GM10266 (cell line): ENCODE measurements at regions not wholly inside any gene's neighbourhood (a gene's known extent, or its start where the extent isn't known, plus 50 kb on each side); places are given as distances from the start of the nearest gene placed in this dataset.

Source experiments
- DNase-seq: peaks from one replicate; pipeline ENCODE4 v3.0.0; 2012; ENCODE audit errors: extremely low spot score
- CTCF ChIP-seq: IDR thresholded peaks from 2 replicates; pipeline ENCODE4 v1.5.1; 2012; ENCODE audit warnings: mild to moderate bottlenecking, low read depth; ENCODE audit not compliant: control insufficient read depth, insufficient read depth; ENCODE audit errors: missing control alignments

- no peak for DNase-seq
Measured at GRCh38 chr1:55808263-55808662, 593.1 kb upstream of the USP24 start.

DNA sequence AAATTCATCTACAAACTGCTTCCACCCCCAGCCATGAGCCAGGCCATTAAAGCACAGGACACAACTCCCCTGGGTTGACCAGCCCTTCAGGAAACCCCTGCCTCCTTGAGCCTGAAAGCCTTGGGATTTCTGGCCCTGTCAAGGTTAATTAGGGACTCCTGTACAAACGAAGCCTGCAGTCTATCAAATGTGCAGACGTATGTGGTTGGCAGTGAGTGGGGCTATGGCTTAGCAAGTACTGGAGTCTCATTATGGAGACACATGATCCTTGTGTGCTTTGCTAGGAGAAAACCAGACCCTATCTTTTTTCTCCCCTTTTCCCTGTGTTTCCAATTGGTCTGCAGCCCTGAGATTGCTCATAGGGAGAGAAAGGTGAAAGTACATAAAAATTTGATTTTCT, 588.3 kb upstream of the USP24 start:
- no peak for DNase-seq
- no peak for TF ChIP-seq CTCF

More at GRCh38 chr1:55808263-55808662, 593.1 kb upstream of the USP24 start:
- no peak for TF ChIP-seq CTCF

DNA sequence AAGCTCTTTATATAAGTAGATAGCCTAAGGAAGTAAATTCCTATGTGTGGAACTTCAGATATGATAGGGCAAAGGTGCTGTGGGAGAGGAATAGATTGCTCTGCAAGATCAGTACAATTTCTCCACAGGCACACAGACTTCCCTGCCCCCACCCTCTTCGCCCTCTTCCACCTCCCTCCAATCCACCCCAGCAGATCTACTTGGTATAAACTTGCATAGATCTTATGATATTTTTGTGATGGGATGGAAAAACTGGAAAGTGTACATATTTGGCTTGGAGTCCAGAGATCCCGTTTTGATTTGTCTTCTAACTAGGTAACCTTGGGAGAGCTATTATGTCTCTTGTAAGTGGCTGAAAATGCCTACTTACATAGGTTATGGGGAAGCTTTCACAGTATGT, 586.3 kb upstream of the USP24 start:
- no peak for DNase-seq
- no peak for TF ChIP-seq CTCF

DNA sequence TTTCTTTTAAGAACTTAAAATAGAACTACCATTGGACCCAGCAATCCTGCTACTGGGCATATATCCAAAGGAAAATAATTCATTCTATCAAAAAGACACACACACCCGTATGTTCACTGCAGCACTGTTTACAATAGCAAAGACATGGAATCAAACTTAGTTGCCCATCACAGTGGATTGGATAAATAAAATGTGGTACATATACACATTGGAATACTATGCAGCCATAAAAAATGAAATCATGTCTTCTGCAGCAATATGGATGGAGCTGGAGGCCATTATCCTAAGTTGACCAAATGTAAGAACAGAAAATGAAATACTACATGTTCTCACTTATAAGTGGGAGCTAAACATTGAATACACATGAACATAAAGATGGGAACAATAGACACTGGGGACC, 585.3 kb upstream of the USP24 start:
- no peak for DNase-seq
- no peak for TF ChIP-seq CTCF

- TF ChIP-seq CTCF: no peak
- DNase-seq: no peak
Measured at GRCh38 chr1:55793856-55794255, 578.7 kb upstream of the USP24 start.

DNA sequence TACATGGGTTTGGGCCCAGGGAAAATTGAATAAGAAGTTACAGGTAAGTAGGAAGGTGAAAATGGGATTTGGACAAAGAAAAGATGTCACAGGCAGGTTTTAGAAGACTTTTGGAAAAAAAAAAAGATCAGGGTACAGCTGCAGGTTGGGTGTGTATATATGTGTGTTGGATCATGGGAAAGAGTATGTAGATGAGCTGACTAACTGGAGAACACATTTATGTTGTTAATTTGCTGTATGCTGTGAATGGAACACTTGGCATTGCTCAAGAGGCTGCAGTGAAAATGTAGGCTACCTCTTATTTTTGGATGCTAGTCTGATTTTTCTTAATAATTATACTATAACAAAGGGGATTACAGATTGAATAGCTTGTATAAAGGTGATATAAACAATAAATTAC, 577.7 kb upstream of the USP24 start:
- TF ChIP-seq CTCF: no peak
- DNase-seq: no peak

DNA sequence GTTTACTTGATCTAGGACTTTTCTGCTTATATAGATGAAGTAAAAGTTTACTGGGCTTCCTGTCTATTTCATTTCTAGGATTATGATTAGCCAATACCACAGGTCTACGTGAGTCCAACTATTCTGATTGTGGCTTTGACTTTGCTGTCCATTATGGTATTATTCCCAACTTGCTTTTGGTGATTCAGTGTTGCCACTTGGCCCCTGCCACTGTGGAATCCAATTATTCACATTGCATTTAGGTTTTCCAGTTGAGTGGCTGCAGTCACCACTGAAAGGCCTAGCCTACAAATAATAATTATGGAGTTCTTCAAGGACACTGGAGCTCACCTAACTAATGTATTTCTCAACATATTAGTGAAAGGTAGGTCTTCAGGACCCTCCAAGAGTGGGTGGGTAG, 574.3 kb upstream of the USP24 start:
- no peak for TF ChIP-seq CTCF
- DNase-seq: no peak
